Fibroblast of skin of back (primary cell): ENCODE measurements at regions not wholly inside any gene's neighbourhood (a gene's known extent, or its start where the extent isn't known, plus 50 kb on each side); places are given as distances from the start of the nearest gene placed in this dataset.
A peak's percentile ranks its signal among the peaks of the same experiment; 100 is the strongest.
"Not testable (repeated sequence)": the region's sequence is repeated elsewhere in the genome, so short reads cannot be mapped to it uniquely, and the experiment has no call there.

Experiments
- DNase-seq: peaks from one replicate; pipeline ENCODE4 v3.0.0-alpha.2; 2013

DNA sequence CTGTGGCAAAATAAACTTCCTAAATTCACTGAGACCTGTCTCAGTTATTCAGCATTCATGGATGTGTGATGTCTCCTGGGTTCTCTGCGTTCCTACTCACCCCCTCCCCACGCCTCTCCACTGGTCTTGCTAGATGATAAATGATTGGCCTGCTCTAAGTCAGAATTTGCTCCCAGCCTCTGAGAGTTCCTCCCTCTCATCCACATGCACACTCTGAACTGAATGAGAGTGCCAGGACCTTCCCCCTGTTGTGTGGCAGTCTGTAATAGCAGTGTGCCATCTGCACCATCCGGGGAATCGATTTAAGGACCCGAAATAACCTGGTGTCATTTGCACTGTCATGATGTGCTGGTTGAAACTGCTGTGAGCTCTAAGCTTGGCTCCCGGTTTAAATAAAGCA, 135.8 kb upstream of the AFDN start:
- DNase-seq = no peak

- no peak for DNase-seq
Measured at GRCh38 chr6:167691533-167692312, 135.0 kb upstream of the AFDN start.

DNA sequence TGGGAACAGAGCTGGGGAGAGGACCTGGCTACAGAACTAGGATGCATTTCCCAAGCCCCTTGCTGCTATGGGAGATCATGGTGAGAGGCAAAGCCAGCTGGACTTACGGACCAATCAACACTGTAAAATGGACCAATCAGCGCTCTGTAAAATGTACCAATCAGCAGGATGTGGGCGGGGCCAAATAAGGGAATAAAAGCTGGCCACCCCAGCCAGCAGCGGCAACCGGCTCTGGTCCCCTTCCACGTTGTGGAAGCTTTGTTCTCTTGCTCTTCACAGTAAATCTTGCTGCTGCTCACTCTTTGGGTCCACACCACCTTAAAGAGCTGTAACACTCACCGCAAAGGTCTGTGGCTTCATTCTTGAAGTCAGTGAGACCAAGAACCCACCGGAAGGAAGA, 133.2 kb upstream of the AFDN start:
- not testable (repeated sequence) for DNase-seq

GRCh38 chr6:167695831-167696230, 130.9 kb upstream of the AFDN start:
- no peak for DNase-seq

- DNase-seq = no peak
Measured at GRCh38 chr6:167696296-167696695, 130.4 kb upstream of the AFDN start.

DNA sequence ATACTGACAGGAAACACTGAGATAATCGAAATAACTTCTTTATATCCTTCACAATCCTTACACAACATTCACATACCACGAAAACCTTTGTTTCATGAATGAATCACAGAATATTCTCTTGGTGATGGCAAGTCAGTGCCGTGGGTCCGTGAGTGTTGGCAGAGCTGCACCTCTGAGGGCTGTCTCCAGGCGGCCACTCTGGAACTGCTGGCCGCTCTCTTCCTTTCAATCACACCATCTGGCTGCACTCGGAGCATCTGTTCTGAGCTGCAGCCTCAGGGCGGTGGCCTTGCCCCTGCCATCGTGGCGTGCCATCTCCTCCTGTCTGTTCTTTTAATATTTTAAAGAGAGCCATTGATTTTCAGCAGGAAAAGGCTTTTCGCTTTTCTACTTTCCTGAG, 129.4 kb upstream of the AFDN start:
- peak; percentile 23 for DNase-seq

GRCh38 chr6:167698540-167698939, 128.2 kb upstream of the AFDN start:
- DNase-seq = no peak

- DNase-seq = peak; percentile 61
Measured at GRCh38 chr6:167699141-167699931, 127.4 kb upstream of the AFDN start.

DNA sequence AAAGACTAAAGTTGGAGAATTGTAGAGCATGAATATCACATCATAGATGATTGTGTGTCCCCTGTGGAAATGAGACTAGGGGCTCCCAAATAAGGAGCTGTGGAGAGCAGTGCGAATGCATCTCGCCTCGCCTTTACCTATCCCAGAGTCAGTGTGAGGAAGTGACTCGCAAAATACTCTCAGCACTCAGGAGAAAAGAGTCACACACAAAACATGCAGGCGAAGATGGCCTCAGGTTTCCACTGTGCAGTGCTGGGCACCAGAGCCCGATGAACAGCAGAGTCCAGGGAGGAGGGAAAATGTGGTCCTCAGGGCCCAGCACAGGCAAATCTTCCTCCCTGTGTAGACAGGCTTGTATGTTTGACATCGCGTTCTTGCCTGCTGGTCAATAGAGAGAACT, 126.5 kb upstream of the AFDN start:
- peak; percentile 30 for DNase-seq

DNA sequence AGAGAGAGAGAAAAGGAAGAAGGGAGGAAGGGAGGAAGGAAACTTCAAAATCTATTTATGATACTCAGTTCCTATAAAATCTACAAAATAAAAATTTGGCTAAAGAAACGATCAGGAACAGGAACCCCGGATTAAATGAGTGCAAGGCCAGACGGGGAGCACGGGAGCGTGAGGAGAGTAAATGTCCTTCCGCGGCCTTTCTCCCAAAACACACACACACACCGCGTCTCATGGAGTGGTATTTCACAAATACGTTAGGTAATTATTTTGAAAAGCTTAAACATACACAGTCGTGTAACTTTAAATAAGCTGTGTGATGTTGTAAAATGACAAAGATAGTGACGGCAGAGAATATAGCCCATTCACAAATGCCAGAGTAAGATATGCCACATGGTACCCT, 125.7 kb upstream of the AFDN start:
- DNase-seq = no peak

GRCh38 chr6:167702241-167702827, 124.4 kb upstream of the AFDN start:
- no peak for DNase-seq

- no peak for DNase-seq
Measured at GRCh38 chr6:167703347-167703746, 123.4 kb upstream of the AFDN start.

DNA sequence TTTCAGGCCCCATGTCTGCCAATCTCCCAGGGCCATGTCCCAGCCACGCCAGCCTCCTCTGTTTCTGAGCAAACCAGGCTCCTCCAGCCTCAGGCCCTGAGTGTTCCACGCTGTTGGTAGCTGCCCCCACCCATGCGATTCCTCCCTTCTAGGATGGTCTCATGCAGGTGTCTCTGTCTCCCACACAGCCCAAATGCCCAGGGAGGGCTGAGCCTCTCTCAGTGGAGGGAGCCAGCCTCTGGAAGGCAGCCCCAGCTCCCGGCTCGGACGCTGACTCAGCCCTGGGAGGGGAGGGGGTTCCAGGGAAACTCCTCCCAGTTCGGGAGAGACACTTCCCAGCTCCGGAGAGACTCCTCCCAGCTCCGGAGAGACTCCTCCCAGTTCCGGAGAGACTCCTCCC, 122.9 kb upstream of the AFDN start:
- no peak for DNase-seq

- no peak for DNase-seq
Measured at GRCh38 chr6:167704396-167704901, 122.3 kb upstream of the AFDN start.

GRCh38 chr6:167705211-167705750, 121.4 kb upstream of the AFDN start:
- no peak for DNase-seq

- DNase-seq = no peak
Measured at GRCh38 chr6:167706313-167707109, 120.2 kb upstream of the AFDN start.

- no peak for DNase-seq
Measured at GRCh38 chr6:167707686-167708500, 118.8 kb upstream of the AFDN start.

- DNase-seq = no peak
Measured at GRCh38 chr6:167708501-167709094, 118.1 kb upstream of the AFDN start.

GRCh38 chr6:167709196-167709595, 117.5 kb upstream of the AFDN start:
- no peak for DNase-seq

GRCh38 chr6:167709776-167710336, 116.9 kb upstream of the AFDN start:
- not testable (repeated sequence) for DNase-seq
